C4-2B (cell line): ENCODE measurements at regions not wholly inside any gene's neighbourhood (a gene's known extent, or its start where the extent isn't known, plus 50 kb on each side); places are given as distances from the start of the nearest gene placed in this dataset.

ENCODE experiments used
- CTCF ChIP-seq: fragments of 450-650 bp; conservative IDR thresholded peaks from 2 replicates; pipeline ENCODE4 v1.5.1; 2017; ENCODE audit warnings: mild to moderate bottlenecking
- ZFX ChIP-seq: fragments of 450-650 bp; IDR thresholded peaks from 2 replicates; pipeline ENCODE4 v1.6.1; 2017

DNA sequence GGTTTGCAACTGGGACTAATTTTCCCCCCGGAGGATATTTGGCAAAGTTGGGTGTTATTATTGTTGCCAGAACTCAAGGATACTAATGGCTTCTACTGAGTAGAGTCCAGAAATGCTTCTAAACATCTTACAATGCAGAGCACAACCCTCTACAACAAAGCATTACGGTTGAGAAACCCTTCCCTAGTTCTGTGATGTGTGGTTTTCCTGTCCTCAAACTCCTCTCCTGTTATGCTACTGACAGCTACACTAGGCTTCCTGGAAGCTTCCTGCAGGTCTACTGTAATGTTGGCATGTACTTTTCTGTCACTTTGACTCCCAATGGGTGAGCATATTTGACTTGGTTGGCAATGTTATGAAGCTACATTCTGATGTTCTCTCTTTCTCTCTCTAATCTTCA is 1656.9 kb downstream of the MRPL39 start:
- no peak for TF ChIP-seq CTCF
- no peak for TF ChIP-seq ZFX
